Prostate gland (tissue), 2 donors: ENCODE measurements at regions not wholly inside any gene's neighbourhood (a gene's known extent, or its start where the extent isn't known, plus 50 kb on each side); places are given as distances from the start of the nearest gene placed in this dataset.

Source experiments
- DNase-seq: peaks from one replicate; pipeline ENCODE4 v3.0.0-alpha.2; 2019; ENCODE audit warnings: low spot score
- H3K27ac ChIP-seq, 2 donors: fragments of 200-600 bp; sonication (generic); 2 replicates each; pipeline ENCODE4 v1.5.1; 2017 to 2019
- H3K27me3 ChIP-seq: fragments of 200-600 bp; sonication (generic); replicated peaks from 2 replicates; pipeline ENCODE4 v1.5.1; 2019; ENCODE audit not compliant: insufficient read depth
- H3K36me3 ChIP-seq, 2 donors: fragments of 200-600 bp; sonication (generic); 1 replicate in 1 of 2; 2 replicates in 1 of 2; pipeline versions ENCODE4 v1.5.1 to v1.8.1; 2017 to 2019
- H3K4me1 ChIP-seq: fragments of 200-600 bp; sonication (generic); replicated peaks from 2 replicates; pipeline ENCODE4 v1.5.1; 2019
- H3K4me3 ChIP-seq, 2 donors: fragments of 200-600 bp; sonication (generic); 2 replicates each; pipeline ENCODE4 v1.5.1; 2017 to 2019
- H3K9me3 ChIP-seq: fragments of 200-600 bp; sonication (generic); 2 replicates; pipeline ENCODE4 v1.5.1; 2017
- POLR2A ChIP-seq: fragments of 450-650 bp; IDR thresholded peaks from one replicate; pipeline ENCODE4 v1.6.1; 2016; ENCODE audit warnings: antibody characterized with exemption, mild to moderate bottlenecking
- POLR2AphosphoS5 ChIP-seq: sonication (generic); formaldehyde crosslinking; IDR thresholded peaks from one replicate; pipeline ENCODE4 v1.6.1; 2017; ENCODE audit warnings: antibody characterized with exemption
- WGBS: methylation state at CpG from one replicate; pipeline ENCODE4 v1.1.5; 2018; 5-methylcytosine and 5-hydroxymethylcytosine counted together
- intact Hi-C: fragments of 100-400 bp; cut with DNase I; formaldehyde crosslinking; loops from one replicate; pipeline ENCODE4 v1.14.2; 2022
- TF ChIP-seq, protein P1 (sequence below), 4 experiments: fragments of 200-600 bp in 2 of 4; fragments of 450-650 bp in 2 of 4; sonication (generic) in 2 of 4; IDR thresholded peaks; 1 replicate in 3 of 4; 2 replicates in 1 of 4; pipeline ENCODE4 v1.5.1; 2016 to 2019; ENCODE audit warnings: antibody characterized with exemption in 4 of 4, mild to moderate bottlenecking in 2 of 4, moderate library complexity in 2 of 4

DNA sequence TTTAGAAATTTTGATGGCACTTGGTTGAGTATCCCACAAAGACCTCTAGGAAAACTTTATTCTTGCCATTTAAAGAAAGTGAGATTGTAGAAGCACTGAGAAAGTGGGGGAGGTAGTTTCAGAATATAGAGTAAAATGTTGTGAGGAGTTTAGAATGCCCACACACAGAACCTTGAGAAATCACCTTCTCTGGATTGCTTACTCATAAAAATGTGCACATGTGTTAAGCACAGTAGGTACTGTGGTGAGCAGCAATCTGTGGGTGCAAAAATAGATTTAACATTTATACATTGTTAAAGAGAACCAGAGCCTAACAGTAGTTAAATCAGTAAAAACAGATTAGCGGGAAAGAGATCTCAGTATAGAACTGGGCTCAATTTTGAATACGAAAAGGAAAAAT, 201.2 kb upstream of the NWD2 start:
- Histone ChIP-seq H3K4me3 (no peak overlapping the region), H3K27me3 (no peaks in the 10 kb centered on the region), H3K4me1 (no peaks in the 10 kb centered on the region), H3K27ac (no peak overlapping the region), H3K36me3 (no peaks in the 10 kb centered on the region), H3K9me3 (no peaks in the 10 kb centered on the region)
- intact Hi-C loops: no loop called here
- TF ChIP-seq POLR2A (no peak), POLR2AphosphoS5 (no peak)
- TF ChIP-seq, protein P1, sequence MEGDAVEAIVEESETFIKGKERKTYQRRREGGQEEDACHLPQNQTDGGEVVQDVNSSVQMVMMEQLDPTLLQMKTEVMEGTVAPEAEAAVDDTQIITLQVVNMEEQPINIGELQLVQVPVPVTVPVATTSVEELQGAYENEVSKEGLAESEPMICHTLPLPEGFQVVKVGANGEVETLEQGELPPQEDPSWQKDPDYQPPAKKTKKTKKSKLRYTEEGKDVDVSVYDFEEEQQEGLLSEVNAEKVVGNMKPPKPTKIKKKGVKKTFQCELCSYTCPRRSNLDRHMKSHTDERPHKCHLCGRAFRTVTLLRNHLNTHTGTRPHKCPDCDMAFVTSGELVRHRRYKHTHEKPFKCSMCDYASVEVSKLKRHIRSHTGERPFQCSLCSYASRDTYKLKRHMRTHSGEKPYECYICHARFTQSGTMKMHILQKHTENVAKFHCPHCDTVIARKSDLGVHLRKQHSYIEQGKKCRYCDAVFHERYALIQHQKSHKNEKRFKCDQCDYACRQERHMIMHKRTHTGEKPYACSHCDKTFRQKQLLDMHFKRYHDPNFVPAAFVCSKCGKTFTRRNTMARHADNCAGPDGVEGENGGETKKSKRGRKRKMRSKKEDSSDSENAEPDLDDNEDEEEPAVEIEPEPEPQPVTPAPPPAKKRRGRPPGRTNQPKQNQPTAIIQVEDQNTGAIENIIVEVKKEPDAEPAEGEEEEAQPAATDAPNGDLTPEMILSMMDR (IDR thresholded peaks at IDR 0.05): no peak
- WGBS: 93% methylated on average over 2 of the region's 2 CpGs
- DNase-seq: no peak

DNA sequence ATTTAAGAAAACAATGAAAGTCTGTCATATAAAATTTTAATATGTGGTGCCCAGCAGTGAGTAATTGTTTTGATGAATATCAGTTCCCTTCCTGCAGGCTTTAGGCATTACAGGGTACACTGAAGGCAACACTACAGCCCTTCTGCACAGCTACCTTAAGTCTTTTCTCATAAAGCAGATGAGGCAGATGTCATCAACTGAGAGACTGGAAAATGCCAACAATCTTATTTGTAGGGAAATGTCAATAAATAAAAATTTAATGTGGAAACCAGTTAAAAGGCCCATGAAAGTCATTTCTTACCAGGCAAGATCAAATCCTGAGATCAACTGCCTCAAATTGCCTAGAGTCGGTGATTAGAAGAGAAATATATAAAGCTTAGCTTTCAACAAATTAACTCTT, 193.4 kb upstream of the NWD2 start:
- H3K4me1 ChIP-seq: no peaks in the 10 kb centered on the region
- H3K4me3 ChIP-seq: no peak overlapping the region
- WGBS: 45% methylated on average over 1 of the region's 1 CpG
- DNase-seq: no peak
- H3K9me3 ChIP-seq: no peaks in the 10 kb centered on the region
- TF ChIP-seq, protein P1 (IDR thresholded peaks at IDR 0.05): no peak
- peak; percentile 33 for TF ChIP-seq POLR2AphosphoS5
- H3K27me3 ChIP-seq: no peaks in the 10 kb centered on the region
- intact Hi-C loops: no loop called here
- H3K27ac ChIP-seq: no peak overlapping the region
- H3K36me3 ChIP-seq: no peaks in the 10 kb centered on the region

DNA sequence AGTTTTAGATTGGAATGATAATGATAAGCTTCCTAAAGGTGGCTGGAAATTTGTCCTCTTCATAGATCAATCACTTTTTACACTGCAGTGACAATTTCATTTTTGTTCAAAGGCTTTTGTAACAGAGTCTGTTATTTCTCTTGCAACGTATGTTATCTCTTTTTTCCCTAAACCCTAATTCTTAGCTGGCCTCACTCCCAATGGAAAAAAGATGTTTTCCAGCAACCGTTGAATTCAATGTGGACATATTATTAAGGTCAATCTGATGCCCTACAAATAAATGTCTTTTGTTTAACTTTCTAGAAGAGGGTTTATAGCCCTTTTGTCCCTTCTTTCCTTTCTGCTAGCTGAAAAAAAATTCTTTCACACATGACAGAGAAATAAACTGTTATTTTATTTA, 192.7 kb upstream of the NWD2 start:
- no peaks in the 10 kb centered on the region for H3K9me3 ChIP-seq
- intact Hi-C loops: no loop called here
- no peaks in the 10 kb centered on the region for H3K4me1 ChIP-seq
- H3K27me3 ChIP-seq: no peaks in the 10 kb centered on the region
- TF ChIP-seq, protein P1 (IDR thresholded peaks at IDR 0.05): no peak
- TF ChIP-seq POLR2A: no peak
- no peak for TF ChIP-seq POLR2AphosphoS5
- DNase-seq: no peak
- H3K4me3 ChIP-seq: no peak overlapping the region
- no peak overlapping the region for H3K27ac ChIP-seq
- 13% methylated on average over 2 of the region's 2 CpGs for WGBS
- no peaks in the 10 kb centered on the region for H3K36me3 ChIP-seq

DNA sequence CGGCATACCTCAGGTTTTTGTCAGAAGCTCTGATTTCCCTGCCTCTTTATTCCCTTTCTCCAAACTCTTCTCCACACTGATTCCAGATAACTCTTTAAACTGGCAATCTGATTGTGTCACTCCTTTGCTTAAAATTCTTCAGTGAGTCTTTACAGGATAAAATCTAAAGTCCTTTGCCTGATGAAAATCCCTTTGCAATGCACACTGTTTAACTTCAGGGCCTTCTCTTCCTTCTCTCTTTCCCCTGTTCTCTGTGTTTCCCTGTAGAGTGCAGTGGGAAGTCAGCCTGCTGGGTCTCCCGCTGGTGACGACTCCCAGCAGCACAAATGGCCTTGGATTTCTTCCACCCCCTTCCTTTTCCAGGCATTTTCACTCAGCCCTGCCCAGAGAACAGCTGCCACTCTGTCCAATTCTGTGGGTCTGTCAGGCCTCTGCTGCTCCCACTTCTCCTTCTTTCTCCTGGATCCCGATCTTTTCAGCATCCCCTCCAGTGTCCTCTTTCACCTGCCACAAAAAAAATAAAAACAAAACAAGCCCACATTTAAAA, 189.9 kb upstream of the NWD2 start:
- intact Hi-C loops: no loop called here
- Histone ChIP-seq H3K27me3 (no peaks in the 10 kb centered on the region), H3K27ac (no peak overlapping the region), H3K4me3 (no peak overlapping the region), H3K4me1 (no peaks in the 10 kb centered on the region), H3K36me3 (no peaks in the 10 kb centered on the region), H3K9me3 (no peaks in the 10 kb centered on the region)
- DNase-seq: no peak
- WGBS: 72% methylated on average over 4 of the region's 4 CpGs
- TF ChIP-seq POLR2AphosphoS5: no peak
- TF ChIP-seq, protein P1 (IDR thresholded peaks at IDR 0.05): no peak
- TF ChIP-seq POLR2A: no peak

DNA sequence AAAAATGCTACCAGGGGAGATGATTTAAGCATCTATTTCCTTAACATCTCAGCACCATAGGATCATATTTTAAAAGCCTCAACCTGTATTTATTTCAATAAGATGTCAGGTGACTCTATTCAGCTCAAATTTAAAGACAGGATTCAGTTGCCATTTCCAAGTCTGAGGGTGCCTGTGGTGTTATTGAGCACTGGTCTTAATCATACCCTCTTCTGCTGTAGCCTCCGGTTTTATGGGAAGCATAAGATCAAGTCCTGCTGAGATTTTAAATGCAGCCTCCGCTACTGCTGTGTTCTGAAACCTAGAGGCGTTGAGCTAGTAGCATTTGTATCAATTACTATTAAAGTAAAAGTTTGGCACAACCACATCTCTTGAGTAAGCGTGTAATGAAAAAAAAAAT, 185.7 kb upstream of the NWD2 start:
- no peak for DNase-seq
- no peaks in the 10 kb centered on the region for H3K36me3 ChIP-seq
- no peak overlapping the region for H3K4me3 ChIP-seq
- TF ChIP-seq POLR2AphosphoS5 (no peak), POLR2A (no peak)
- TF ChIP-seq, protein P1 (IDR thresholded peaks at IDR 0.05): no peak
- H3K27ac ChIP-seq: no peak overlapping the region
- H3K27me3 ChIP-seq: no peaks in the 10 kb centered on the region
- H3K4me1 ChIP-seq: no peaks in the 10 kb centered on the region
- intact Hi-C loops: no loop called here
- H3K9me3 ChIP-seq: no peaks in the 10 kb centered on the region
- 71% methylated on average over 4 of the region's 4 CpGs for WGBS
